Kidney (tissue), 13 donors: ENCODE measurements at regions not wholly inside any gene's neighbourhood (a gene's known extent, or its start where the extent isn't known, plus 50 kb on each side); places are given as distances from the start of the nearest gene placed in this dataset.

Experiments
- DNase-seq, 5 donors: peaks; one replicate each; pipeline ENCODE4 v3.0.0-alpha.2; 2013 to 2020
- FAIRE-seq: peaks from 2 replicates; lab custom pipeline; 2012; peaks lifted over from hg19 to GRCh38; lab: Jason Lieb, UNC
- H3K27ac ChIP-seq, 2 donors: one replicate each; pipeline ENCODE4 v1.7.0; 2013; ENCODE audit warnings: low read depth in 2 of 2, low read length in 2 of 2, inconsistent platforms in 1 of 2
- H3K27me3 ChIP-seq: one replicate; pipeline ENCODE4 v1.7.1; 2013; ENCODE audit warnings: low read length, inconsistent platforms; ENCODE audit not compliant: control insufficient read depth, insufficient read depth
- H3K36me3 ChIP-seq, 3 donors: one replicate each; pipeline versions ENCODE4 v1.7.0 to v1.7.1; 2013; ENCODE audit warnings: low read length in 3 of 3, control low read depth in 1 of 3, inconsistent platforms in 1 of 3; ENCODE audit not compliant: insufficient read depth in 3 of 3, control insufficient read depth in 2 of 3
- H3K4me1 ChIP-seq, 3 donors: one replicate each; pipeline versions ENCODE4 v1.7.0 to v1.7.1; 2013; ENCODE audit warnings: low read length in 3 of 3, inconsistent platforms in 1 of 3, low read depth in 1 of 3; ENCODE audit not compliant: control insufficient read depth in 2 of 3, insufficient read depth in 2 of 3
- H3K4me3 ChIP-seq, 3 donors: one replicate each; pipeline versions ENCODE4 v1.7.0 to v1.8.1; 2013; ENCODE audit warnings: low read length in 3 of 3, control low read depth in 1 of 3, inconsistent platforms in 1 of 3
- H3K9ac ChIP-seq, 3 donors: one replicate each; pipeline versions ENCODE4 v1.7.0 to v1.7.1; 2013; ENCODE audit warnings: low read length in 3 of 3, control low read depth in 1 of 3, inconsistent platforms in 1 of 3
- H3K9me3 ChIP-seq, 3 donors: one replicate each; pipeline versions ENCODE4 v1.7.0 to v1.7.1; 2013; ENCODE audit warnings: low read length in 3 of 3, control low read depth in 1 of 3, inconsistent platforms in 1 of 3; ENCODE audit not compliant: control insufficient read depth in 2 of 3, insufficient read depth in 1 of 3
- CTCF ChIP-seq: IDR thresholded peaks from 3 replicates; pipeline ENCODE4 v1.5.1; 2012; ENCODE audit warnings: mild to moderate bottlenecking, moderate library complexity, borderline replicate concordance; ENCODE audit not compliant: insufficient read depth; ENCODE audit errors: extremely low read depth
- intact Hi-C: fragments of 100-400 bp; cut with DNase I; formaldehyde crosslinking; loops from one replicate; pipeline ENCODE4 v1.11.1; 2022
- donor health status: control.
- donor health status: control.
- donor health status: control.
- donor health status: control.
- donor health status: control.
- donor health status: DM: yes; HTN: yes; CAD: no.
- donor health status: Normal renal cell carcinoma (clear cell type).

GRCh38 chr2:153819074-153819473, 52.6 kb upstream of the GALNT13 start:
- no peak for TF ChIP-seq CTCF
- FAIRE-seq: no peak
- Histone ChIP-seq H3K27ac (no peak overlapping the region), H3K4me3 (no peak overlapping the region), H3K4me1 (no peaks in the 10 kb centered on the region), H3K36me3 (no peaks in the 10 kb centered on the region), H3K27me3 (no peaks in the 10 kb centered on the region), H3K9me3 (peaks cover 0 to 3% (median 0%) of the 10 kb centered on the region in 3 donors), H3K9ac (no peak overlapping the region)
- no peak for DNase-seq
- intact Hi-C loops: no loop called here

- no peak overlapping the region for H3K9ac ChIP-seq
- FAIRE-seq (no peak), DNase-seq (peak in 1 of 5 donors; percentile 29)
- H3K27me3 ChIP-seq: no peaks in the 10 kb centered on the region
- H3K9me3 ChIP-seq: peaks cover 0 to 3% (median 0%) of the 10 kb centered on the region in 3 donors
- no peaks in the 10 kb centered on the region for H3K36me3 ChIP-seq
- no peak overlapping the region for H3K27ac ChIP-seq
- no peak for TF ChIP-seq CTCF
- no peak overlapping the region for H3K4me3 ChIP-seq
- intact Hi-C loops: no loop called here
- no peaks in the 10 kb centered on the region for H3K4me1 ChIP-seq
Measured at GRCh38 chr2:153819501-153819900, 52.2 kb upstream of the GALNT13 start.
